OCI-LY7 (cell line): ENCODE measurements at regions not wholly inside any gene's neighbourhood (a gene's known extent, or its start where the extent isn't known, plus 50 kb on each side); places are given as distances from the start of the nearest gene placed in this dataset.

Experiments used
- BruUV-seq: library from RNA; stranded (reverse); fragments of 400-500 nt; replicated peaks from 2 replicates; lab custom pipeline; 2021; lab: Mats Ljungman, UMichigan
- CTCF ChIA-PET: fragments of 300-600 bp; sonication (Branson Sonifier 250); formaldehyde crosslinking; loops from one replicate; lab custom pipeline; 2022; ENCODE audit warnings: antibody characterized with exemption; ENCODE audit not compliant: unreplicated experiment; lab: Charles Lee
- POLR2A ChIA-PET: fragments of 300-600 bp; sonication (Branson Sonifier 250); formaldehyde crosslinking; loops from one replicate; lab custom pipeline; 2022; ENCODE audit warnings: antibody characterized with exemption; lab: Charles Lee
- DNase-seq: peaks from one replicate; pipeline ENCODE4 v3.0.0-alpha.2; 2015; ENCODE audit warnings: low spot score
- H2AFZ ChIP-seq: fragments of 200-600 bp; sonication (generic), shearing (Covaris generic); 2 replicates; pipeline ENCODE4 v1.6.1; 2014; ENCODE audit warnings: mild to moderate bottlenecking, antibody characterized with exemption, low read length, moderate library complexity
- H3K27ac ChIP-seq: fragments of 200-600 bp; sonication (generic); 2 replicates; pipeline ENCODE4 v1.5.1; 2014; ENCODE audit warnings: mixed run types, low read depth, mild to moderate bottlenecking, moderate library complexity, low read length, inconsistent platforms; ENCODE audit not compliant: poor library complexity, severe bottlenecking
- H3K36me3 ChIP-seq: fragments of 200-600 bp; sonication (generic); 2 replicates; pipeline ENCODE4 v1.6.1; 2014; ENCODE audit warnings: mild to moderate bottlenecking, antibody characterized with exemption, low read length, moderate library complexity, mixed read lengths; ENCODE audit not compliant: insufficient read depth
- H3K4me1 ChIP-seq: fragments of 200-600 bp; sonication (generic); 2 replicates; pipeline ENCODE4 v1.5.1; 2014; ENCODE audit warnings: mild to moderate bottlenecking, low read length; ENCODE audit not compliant: insufficient read depth, poor library complexity, severe bottlenecking
- H3K4me2 ChIP-seq: fragments of 200-600 bp; sonication (generic); 2 replicates; pipeline ENCODE4 v1.6.1; 2014; ENCODE audit warnings: mild to moderate bottlenecking, low read length
- H3K4me3 ChIP-seq: fragments of 200-600 bp; sonication (generic); 2 replicates; pipeline ENCODE4 v1.5.1; 2014; ENCODE audit warnings: mild to moderate bottlenecking, low read depth, low read length; ENCODE audit not compliant: poor library complexity, severe bottlenecking
- H3K79me2 ChIP-seq: fragments of 200-600 bp; sonication (generic); 2 replicates; pipeline ENCODE4 v1.6.1; 2016; ENCODE audit warnings: low read depth, mild to moderate bottlenecking, low read length, moderate library complexity, mixed read lengths; ENCODE audit not compliant: insufficient read depth
- H3K9me2 ChIP-seq: fragments of 200-600 bp; sonication (generic); 2 replicates; pipeline ENCODE4 v1.6.1; 2016; ENCODE audit warnings: mild to moderate bottlenecking, low read length, mixed read lengths; ENCODE audit not compliant: insufficient read depth
- H3K9me3 ChIP-seq: fragments of 200-600 bp; sonication (generic); 2 replicates; pipeline ENCODE4 v1.6.1; 2014; ENCODE audit warnings: mild to moderate bottlenecking, mixed run types, low read length, mixed read lengths
- H4K20me1 ChIP-seq: fragments of 200-600 bp; sonication (generic); 2 replicates; pipeline ENCODE4 v1.6.1; 2014; ENCODE audit warnings: mild to moderate bottlenecking, antibody characterized with exemption, low read length, moderate library complexity, mixed read lengths; ENCODE audit not compliant: insufficient read depth
- CTCF ChIP-seq: fragments of 200-600 bp; sonication (generic); conservative IDR thresholded peaks from 2 replicates; pipeline ENCODE4 v1.5.1; 2014; ENCODE audit warnings: mild to moderate bottlenecking, antibody characterized with exemption, low read length, moderate library complexity, mixed read lengths
- EZH2phosphoT487 ChIP-seq: fragments of 200-600 bp; sonication (generic); IDR thresholded peaks from 2 replicates; pipeline ENCODE4 v1.6.1; 2018; ENCODE audit warnings: low read depth, borderline replicate concordance, mild to moderate bottlenecking, mixed run types, antibody characterized with exemption, low read length, moderate library complexity, mixed read lengths
- intact Hi-C: fragments of 100-400 bp; cut with micrococcal nuclease; formaldehyde crosslinking; loops from one replicate; pipeline ENCODE4 v1.10.0; 2022; ENCODE audit not compliant: unreplicated experiment

GRCh38 chr10:53713431-53713830 is 940.8 kb upstream of the MBL2 start:
- TF ChIP-seq CTCF (no peak), EZH2phosphoT487 (no peak)
- Histone ChIP-seq H3K4me1 (no peaks in the 10 kb centered on the region), H3K4me2 (no peak overlapping the region), H4K20me1 (no peaks in the 10 kb centered on the region), H3K36me3 (no peaks in the 10 kb centered on the region), H3K9me3 (no peaks in the 10 kb centered on the region), H3K79me2 (no peaks in the 10 kb centered on the region), H3K27ac (no peak overlapping the region), H2AFZ (no peak overlapping the region), H3K4me3 (no peak overlapping the region), H3K9me2 (no peaks in the 10 kb centered on the region)
- no TSS peak for BruUV-seq
- ChIA-PET CTCF (no interaction called here), POLR2A (no interaction called here)
- intact Hi-C loops, result no loop called here
- no peak for DNase-seq

GRCh38 chr10:53702489-53702888 is 929.9 kb upstream of the MBL2 start:
- Histone ChIP-seq H2AFZ (no peak overlapping the region), H3K36me3 (no peaks in the 10 kb centered on the region), H3K4me2 (no peak overlapping the region), H3K9me2 (no peaks in the 10 kb centered on the region), H3K79me2 (no peaks in the 10 kb centered on the region), H3K4me3 (no peak overlapping the region), H3K9me3 (no peaks in the 10 kb centered on the region), H3K4me1 (no peaks in the 10 kb centered on the region), H3K27ac (no peak overlapping the region), H4K20me1 (no peaks in the 10 kb centered on the region)
- BruUV-seq, result no TSS peak
- ChIA-PET POLR2A (no interaction called here), CTCF (no interaction called here)
- intact Hi-C loops, result no loop called here
- no peak for TF ChIP-seq CTCF
- no peak for TF ChIP-seq EZH2phosphoT487
- DNase-seq, result no peak

GRCh38 chr10:53701213-53701612 is 928.6 kb upstream of the MBL2 start:
- DNase-seq, result no peak
- TF ChIP-seq CTCF (no peak), EZH2phosphoT487 (no peak)
- Histone ChIP-seq H3K9me3 (no peaks in the 10 kb centered on the region), H4K20me1 (no peaks in the 10 kb centered on the region), H3K4me3 (no peak overlapping the region), H3K4me1 (no peaks in the 10 kb centered on the region), H3K9me2 (no peaks in the 10 kb centered on the region), H3K4me2 (no peak overlapping the region), H3K27ac (no peak overlapping the region), H3K79me2 (no peaks in the 10 kb centered on the region), H3K36me3 (no peaks in the 10 kb centered on the region), H2AFZ (no peak overlapping the region)
- CTCF ChIA-PET, result no interaction called here
- intact Hi-C loops, result no loop called here
- POLR2A ChIA-PET, result no interaction called here
- no TSS peak for BruUV-seq
